ENCODE measurements at regions not wholly inside any gene's neighbourhood (a gene's known extent, or its start where the extent isn't known, plus 50 kb on each side); places are given as distances from the start of the nearest gene placed in this dataset.
"Not testable (repeated sequence)": the region's sequence is repeated elsewhere in the genome, so short reads cannot be mapped to it uniquely, and the experiment has no call there.

- no peak for DNase-seq (ENCODE audit: low read depth)
Measured at GRCh38 chr4:19592391-19592790, 659.3 kb upstream of the SLIT2 start.

- DNase-seq (ENCODE audit: low read depth): no peak
Measured at GRCh38 chr4:19583827-19584569, 667.7 kb upstream of the SLIT2 start.

DNA sequence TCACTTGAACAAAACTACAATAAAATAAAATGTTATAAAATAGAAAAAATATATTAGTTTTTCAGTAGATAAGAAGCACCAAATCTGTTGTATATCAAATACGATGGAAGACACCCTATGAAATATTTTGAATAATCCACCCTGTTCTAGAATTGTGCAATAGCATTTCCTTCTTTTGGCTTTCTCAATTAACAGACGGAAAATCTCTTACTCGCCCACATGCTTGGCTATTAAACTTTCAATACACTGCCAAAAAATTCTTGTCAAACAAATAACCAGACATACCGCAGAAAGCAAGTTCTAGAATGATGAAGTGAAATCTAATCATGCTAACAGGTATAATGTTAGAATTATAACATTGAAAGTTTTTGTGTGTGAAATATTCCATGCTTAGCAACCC is 671.6 kb upstream of the SLIT2 start:
- no peak for DNase-seq (ENCODE audit: low read depth)

DNA sequence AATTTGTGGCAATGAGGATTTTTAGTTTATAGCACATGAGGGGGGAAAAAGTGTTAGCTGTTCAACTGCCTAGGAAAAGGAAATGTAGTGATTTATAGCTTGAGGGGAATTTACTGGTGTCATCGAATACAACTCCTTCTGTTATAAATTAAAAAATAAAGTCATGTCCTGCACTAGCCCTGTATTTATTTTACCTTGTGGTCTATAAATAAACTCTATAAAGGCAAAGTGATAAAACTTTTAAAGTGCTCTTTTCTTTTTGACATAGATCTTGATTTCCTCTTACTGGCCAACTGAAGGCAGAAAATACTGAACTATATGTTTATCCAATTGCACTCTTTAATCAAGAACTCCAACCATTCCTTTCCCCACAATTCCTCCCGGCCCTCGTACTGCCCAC is 672.1 kb upstream of the SLIT2 start:
- DNase-seq (ENCODE audit: low read depth): no peak

DNA sequence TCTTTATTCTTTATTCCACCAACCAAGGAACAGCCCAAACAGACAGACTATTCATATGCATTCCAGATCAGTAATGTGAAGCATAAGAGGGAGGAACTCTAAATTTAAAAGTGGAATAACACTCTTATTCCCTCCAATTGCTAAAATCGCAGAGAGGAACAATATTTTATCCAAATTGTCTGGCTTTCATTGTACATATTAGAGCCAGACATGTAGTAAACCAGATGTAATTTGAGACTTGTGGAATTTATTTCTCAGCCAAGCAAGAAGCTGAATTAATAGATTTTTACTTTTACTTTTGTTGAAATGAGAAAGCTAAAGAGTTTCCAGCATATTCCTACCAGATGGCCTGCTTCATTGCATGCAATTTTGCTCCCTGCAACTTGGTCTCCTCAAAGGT is 674.6 kb upstream of the SLIT2 start:
- DNase-seq (ENCODE audit: low read depth): no peak

GRCh38 chr4:19575924-19576323 is 675.8 kb upstream of the SLIT2 start:
- DNase-seq (ENCODE audit: low read depth): no peak

GRCh38 chr4:19566041-19566440 is 685.7 kb upstream of the SLIT2 start:
- DNase-seq (ENCODE audit: low read depth): no peak

GRCh38 chr4:19562456-19562855 is 689.2 kb upstream of the SLIT2 start:
- no peak for DNase-seq (ENCODE audit: low read depth)

DNA sequence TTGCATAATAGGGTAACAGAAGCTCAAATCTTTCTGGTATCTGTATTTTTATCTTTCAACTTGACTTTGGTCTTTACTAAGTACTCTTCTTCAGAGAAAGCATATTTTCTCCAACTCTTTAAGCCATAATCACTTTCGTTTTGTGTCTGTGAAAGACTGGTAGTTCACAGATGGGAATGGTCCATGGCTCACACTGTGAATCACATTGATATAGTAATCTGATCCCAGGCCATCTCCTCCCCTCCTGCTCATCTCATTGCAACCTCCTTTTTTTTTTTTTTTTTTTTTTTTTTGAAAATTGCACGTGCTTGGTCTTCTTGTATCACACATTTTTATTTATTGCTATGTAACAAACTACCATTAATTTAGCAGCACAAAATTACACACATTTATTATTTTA is 694.5 kb upstream of the SLIT2 start:
- no peak for DNase-seq (ENCODE audit: low read depth)

DNA sequence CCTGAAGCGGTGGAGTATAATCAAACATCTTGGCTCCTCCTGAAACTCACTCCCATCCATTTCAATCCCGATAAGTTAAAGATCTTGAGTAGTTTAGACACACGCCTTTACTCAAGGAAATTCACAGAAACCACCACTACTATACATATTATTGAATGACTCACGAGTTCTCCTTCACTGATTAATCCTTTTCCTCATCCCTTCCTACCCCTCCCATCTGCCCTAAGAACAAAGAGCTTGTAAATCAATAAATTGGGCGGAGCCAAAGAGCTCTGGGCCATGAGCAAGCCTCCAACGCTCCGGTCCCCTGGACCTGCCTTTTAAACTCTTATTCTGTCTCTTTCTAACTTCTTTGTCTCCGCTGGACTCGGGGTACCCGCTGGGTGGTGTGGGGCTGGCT is 695.4 kb upstream of the SLIT2 start:
- DNase-seq (ENCODE audit: low read depth): not testable (repeated sequence)

DNA sequence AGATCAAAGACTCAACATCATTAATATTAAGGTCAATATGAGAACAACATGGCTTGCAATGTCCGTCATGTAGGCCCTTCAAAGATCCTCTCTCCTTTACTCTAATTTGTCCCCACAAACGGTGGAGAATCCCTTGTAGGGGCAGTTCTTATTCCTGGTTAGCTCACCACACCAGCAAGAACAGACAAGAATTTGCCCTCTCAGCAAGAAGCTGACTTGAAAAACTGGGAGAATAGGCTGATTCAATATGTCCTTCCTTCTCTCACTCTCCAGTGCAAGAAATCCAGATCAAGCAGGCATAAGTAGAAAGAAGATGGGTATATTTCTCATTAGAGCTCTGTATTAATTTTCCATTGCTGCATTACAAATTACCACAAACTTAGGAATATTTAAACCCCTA is 704.2 kb upstream of the SLIT2 start:
- no peak for DNase-seq (ENCODE audit: low read depth)

DNA sequence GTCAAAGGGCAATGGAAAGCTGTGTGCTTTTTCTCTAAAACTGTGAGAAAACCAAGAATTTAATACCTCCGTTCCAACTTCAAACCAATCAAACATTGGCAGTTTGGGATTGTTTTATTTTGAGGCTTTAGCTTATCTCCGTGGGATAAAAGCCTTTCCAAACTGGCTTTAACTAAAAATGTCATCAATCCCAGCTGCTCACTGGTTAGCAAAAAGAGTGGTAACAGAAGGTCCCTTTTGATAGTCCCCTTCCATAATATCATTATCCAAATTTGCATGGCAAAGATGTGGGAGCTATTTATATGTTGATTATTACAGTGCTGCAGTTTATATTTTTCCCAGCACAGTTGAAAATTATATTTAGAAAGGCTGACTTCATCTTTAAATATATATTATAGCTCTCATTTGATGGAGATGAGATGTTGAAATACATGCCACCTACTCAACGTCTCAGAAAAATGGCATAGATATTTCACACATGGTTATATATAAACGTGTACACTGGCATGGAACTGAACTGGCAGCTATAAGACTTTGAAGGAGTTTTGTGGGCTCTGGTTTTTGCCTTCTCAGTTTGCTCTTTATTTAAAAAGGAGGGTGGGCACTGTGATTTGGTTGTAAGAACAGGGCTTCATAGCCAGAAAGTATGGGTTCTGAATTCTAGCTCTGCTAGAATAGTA is 707.1 kb upstream of the SLIT2 start:
- DNase-seq (ENCODE audit: low read depth): no peak

DNA sequence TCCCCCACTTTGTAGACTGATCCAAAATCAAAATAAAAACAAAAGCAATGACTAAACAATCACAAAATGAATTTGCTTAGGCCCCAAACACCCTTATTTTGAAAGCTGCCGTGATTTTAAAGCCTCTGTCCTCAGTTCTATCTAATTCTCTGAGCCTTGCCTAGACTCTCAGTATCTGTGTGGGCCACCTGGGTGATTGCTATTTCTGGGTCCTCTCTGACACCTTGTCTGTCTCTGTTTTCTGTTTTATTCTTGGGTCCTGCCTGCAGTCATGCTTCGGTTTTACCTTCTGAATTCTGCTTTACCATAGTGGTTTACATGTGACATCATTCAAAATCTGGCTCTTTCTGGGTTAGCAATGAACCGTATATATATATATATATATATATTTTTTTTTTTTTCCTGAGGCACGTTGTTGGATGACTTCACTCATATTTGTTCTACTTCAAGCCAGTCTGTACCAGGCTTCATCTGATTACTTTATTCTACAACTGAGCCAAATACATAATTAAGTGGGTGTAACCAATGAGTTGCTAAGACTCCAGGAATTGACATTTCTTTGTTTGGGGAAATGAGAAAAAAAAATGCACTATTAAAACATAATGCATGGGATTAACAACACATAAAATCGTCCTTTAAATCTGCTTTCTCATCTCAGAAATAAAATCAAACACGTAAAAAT is 710.7 kb upstream of the SLIT2 start:
- no peak for DNase-seq (ENCODE audit: low read depth)

DNA sequence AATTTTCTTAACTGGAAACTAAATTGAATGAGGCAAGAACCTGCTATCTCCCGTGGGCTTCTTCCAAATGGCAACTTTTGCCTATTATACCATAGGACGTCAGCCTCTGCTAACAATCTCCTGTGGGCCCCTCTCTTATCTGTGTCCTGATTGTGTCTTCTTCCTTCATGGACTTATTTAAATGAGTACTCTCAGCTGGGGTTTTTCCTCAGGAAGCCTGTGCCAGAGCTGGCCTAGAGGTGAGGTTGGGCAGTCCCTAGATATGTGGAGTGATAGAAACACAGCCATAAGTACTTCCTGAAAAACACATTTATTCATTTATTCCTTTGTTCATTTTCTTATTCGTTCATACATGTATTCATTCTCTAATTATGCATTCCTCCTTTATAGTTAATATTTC is 712.5 kb upstream of the SLIT2 start:
- no peak for DNase-seq (ENCODE audit: low read depth)

DNA sequence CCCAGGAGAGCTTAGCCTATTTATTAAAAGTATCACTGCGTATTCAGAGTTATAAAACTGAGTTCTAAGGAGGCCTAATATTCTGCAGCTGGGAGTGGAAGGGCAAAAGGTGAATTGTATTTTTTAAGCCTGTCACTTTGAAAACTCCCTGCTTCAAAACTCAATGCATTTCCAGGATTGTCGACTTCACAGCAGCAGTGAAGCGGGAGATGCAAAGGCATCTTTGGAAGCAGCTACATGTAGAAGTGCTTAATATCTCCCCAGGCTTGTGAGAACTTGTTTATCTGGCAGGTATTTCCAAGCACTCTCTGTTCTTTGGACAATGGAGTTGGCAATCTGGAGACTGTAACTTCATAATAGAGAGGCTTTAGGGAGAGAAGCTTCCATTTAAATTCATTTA is 717.5 kb upstream of the SLIT2 start:
- no peak for DNase-seq (ENCODE audit: low read depth)

GRCh38 chr4:19531906-19532848 is 719.5 kb upstream of the SLIT2 start:
- no peak for DNase-seq (ENCODE audit: low read depth)

DNA sequence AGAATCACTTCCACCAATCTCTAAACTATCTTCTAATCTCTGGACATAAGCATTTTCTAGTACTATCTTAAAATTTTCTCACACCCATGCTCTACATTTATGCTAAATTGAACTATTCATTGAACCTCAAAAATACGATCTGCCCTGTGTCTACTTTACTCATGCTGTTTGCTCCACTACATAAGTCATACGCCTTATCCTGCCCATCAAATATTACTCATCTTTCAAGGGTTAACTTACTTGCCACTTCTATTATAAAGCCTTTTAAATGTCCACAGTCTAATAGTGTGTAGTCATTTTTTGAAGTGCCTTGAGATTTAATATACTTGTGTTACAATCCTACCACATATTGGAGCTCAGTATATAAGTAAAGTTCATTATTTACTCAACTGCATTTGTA is 727.7 kb upstream of the SLIT2 start:
- DNase-seq (ENCODE audit: low read depth): no peak

DNA sequence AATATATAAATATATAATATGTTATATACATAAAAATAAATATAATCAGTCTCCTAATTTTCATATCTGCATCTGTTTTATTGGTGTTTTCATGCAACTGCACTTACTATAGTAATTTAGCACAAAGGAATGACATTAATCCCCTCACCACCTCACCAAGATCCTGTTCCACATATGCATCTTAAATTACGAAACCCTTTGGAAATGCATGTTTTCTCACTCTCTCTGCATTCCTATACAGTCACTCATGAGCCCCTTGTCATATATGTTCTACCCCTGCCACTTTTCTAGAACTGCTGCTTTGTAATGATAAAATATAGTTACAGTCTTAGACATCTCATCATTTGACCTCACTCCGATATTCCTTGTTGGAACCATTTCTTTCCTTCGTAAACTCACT is 728.7 kb upstream of the SLIT2 start:
- DNase-seq (ENCODE audit: low read depth): no peak

- no peak for DNase-seq (ENCODE audit: low read depth)
Measured at GRCh38 chr4:19520939-19521520, 730.7 kb upstream of the SLIT2 start.

- no peak for DNase-seq (ENCODE audit: low read depth)
Measured at GRCh38 chr4:19514276-19515070, 737.2 kb upstream of the SLIT2 start.

DNA sequence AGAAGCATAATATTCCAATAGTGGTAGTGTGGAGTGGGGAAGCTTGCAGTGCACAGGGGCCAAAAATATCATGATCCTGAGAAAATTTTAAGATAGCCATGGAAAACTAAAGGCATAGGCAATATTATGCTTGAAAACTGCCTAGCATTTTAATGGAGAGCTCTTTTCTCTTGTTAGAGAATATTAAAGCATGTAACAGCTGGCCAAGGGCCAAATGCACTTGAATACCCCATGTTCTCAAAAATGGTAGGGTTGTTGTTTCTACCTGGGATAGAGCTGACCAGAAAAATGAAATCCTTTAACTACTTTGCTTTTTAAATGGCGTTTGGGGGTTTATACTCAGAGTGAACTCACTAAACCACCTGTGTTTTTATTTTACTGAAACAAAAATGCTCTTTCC is 739.6 kb upstream of the SLIT2 start:
- no peak for DNase-seq (ENCODE audit: low read depth)
